Fibroblast of the aortic adventitia (primary cell): ENCODE measurements at regions not wholly inside any gene's neighbourhood (a gene's known extent, or its start where the extent isn't known, plus 50 kb on each side); places are given as distances from the start of the nearest gene placed in this dataset.

Experiments
- DNase-seq: peaks from one replicate; pipeline ENCODE4 v3.0.0-alpha.2; 2010; ENCODE audit warnings: low read depth
- H3K4me3 ChIP-seq: 2 replicates; pipeline ENCODE4 v1.5.1; 2011; ENCODE audit warnings: low read depth, mild to moderate bottlenecking, control low read depth, low read length, moderate library complexity
- TF ChIP-seq, protein P1 (sequence below): IDR thresholded peaks from 2 replicates; pipeline ENCODE4 v1.5.1; 2011; ENCODE audit warnings: mild to moderate bottlenecking, low read length, control low read depth, inconsistent platforms; ENCODE audit not compliant: insufficient read depth

DNA sequence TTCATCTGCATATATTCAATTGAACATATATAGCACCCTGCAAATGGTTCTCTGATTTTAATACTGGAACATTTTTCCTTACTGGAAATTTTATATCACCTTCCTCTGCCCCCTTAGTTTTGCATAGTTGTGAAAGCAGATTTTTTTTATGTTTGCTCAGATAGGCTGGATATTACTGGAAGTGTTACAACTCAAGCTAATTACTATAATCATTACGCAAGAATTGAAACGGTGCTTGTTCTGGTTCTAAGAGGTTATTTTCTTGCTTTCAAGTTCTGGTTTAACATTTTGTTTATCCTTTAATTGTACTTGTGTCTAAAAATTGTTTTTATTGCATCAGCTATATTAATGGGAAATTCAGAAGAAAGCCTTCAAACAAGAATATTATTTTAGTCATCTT lies 95.6 kb upstream of the MYO16 start:
- no peak overlapping the region for H3K4me3 ChIP-seq
- TF ChIP-seq, protein P1, sequence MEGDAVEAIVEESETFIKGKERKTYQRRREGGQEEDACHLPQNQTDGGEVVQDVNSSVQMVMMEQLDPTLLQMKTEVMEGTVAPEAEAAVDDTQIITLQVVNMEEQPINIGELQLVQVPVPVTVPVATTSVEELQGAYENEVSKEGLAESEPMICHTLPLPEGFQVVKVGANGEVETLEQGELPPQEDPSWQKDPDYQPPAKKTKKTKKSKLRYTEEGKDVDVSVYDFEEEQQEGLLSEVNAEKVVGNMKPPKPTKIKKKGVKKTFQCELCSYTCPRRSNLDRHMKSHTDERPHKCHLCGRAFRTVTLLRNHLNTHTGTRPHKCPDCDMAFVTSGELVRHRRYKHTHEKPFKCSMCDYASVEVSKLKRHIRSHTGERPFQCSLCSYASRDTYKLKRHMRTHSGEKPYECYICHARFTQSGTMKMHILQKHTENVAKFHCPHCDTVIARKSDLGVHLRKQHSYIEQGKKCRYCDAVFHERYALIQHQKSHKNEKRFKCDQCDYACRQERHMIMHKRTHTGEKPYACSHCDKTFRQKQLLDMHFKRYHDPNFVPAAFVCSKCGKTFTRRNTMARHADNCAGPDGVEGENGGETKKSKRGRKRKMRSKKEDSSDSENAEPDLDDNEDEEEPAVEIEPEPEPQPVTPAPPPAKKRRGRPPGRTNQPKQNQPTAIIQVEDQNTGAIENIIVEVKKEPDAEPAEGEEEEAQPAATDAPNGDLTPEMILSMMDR: no peak
- DNase-seq: no peak

DNA sequence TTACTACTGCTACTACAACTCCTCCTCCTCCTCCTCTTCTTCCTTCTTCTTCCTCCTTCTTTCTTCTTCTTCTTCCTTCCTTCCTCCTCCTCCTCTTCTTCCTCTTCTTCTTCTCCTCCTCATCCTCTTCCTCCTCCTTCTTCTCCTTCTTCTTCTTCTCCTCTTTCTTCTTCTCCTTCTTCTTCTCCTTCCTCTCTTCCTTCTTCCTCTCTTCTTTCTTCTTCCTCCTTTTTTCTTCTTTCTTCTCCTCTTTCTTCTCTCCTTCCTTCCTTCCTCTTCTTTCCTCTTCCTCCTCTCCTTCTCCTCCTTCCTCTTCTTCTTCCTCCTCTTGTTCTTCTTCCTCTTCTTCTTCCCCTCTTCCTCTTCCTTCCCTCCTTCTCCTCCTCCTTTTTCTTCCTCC lies 94.7 kb upstream of the MYO16 start:
- TF ChIP-seq, protein P1: no peak

DNA sequence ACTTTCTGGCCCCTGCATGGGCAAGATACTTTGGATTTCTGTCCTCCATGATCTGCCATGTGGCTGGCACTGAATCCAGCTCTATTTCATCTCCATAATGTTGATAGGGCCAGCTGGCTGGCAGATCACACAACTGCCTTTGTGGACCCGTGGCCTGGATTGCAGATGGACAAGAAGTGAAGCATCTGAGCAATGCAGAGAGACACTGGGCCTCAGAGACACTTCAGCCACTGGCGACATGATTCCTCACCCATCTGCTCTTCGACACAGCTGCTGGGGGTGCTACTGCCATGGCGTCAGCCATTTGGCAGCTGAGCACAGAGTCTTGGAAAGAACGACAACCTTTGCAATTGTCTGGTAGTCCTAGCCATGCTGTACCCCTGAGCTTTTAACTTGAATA lies 79.5 kb upstream of the MYO16 start:
- TF ChIP-seq, protein P1: no peak
- H3K4me3 ChIP-seq: no peak overlapping the region
- DNase-seq: no peak

More for the DNA sequence above, 94.7 kb upstream of the MYO16 start:
- DNase-seq: no peak
- H3K4me3 ChIP-seq: no peak overlapping the region

DNA sequence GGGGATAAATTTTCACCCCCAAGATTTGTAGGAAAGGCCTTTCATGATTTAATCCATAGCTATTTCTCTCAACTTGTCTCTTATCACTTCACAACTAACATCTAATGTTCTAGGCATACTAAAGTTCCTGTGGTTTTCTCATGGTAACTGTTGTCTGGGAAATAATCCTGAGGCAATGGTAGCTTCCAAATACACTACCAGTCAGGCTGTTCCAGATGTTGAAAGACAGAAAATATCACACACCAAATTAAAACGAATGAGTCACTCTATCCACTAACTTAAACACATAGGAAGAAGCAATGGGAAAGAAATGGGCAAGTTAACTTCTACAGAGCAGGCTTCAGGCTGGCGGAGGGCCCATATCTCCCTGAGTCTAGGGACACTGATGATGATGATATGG lies 77.7 kb upstream of the MYO16 start:
- TF ChIP-seq, protein P1: no peak
- H3K4me3 ChIP-seq: no peak overlapping the region
- no peak for DNase-seq

DNA sequence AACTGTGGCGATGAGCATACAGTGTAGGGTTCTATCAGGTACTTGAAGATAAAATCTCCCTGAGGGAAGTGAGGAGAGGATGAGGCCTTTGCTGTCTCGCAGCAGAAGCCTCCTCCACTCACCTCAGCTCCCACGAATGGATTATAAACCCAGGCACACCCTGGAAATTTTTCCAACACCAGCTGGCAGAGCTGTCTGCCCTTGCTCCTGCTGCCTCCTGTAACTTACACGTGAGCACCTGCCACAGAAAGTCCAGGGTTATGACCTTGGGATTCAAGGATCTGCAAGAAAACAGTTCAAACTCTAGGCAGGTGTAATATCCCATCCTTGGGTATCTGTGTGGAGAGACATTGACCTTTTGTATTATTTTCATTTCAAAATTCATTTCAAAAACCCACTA lies 70.9 kb upstream of the MYO16 start:
- no peak for DNase-seq
- TF ChIP-seq, protein P1: no peak
- H3K4me3 ChIP-seq: no peak overlapping the region

DNA sequence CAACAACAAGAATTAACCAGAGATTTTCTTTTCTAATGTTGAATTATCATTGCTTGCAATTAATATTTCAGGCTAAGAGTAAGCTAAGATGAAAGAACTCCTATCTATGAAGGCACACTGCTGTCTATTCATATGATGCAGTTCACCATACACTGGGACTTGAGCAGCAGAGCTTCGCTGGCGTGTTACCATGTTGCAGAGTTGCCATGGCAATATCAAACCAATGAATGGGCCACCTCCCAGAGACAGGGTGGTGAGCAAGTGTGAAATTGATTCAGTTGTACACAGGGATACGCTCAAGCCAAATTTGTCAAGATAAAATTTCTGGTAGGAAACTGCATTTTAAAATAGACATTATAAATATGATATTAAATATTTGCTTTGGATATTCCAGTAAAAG lies 69.3 kb upstream of the MYO16 start:
- H3K4me3 ChIP-seq: no peak overlapping the region
- no peak for DNase-seq
- TF ChIP-seq, protein P1: no peak

DNA sequence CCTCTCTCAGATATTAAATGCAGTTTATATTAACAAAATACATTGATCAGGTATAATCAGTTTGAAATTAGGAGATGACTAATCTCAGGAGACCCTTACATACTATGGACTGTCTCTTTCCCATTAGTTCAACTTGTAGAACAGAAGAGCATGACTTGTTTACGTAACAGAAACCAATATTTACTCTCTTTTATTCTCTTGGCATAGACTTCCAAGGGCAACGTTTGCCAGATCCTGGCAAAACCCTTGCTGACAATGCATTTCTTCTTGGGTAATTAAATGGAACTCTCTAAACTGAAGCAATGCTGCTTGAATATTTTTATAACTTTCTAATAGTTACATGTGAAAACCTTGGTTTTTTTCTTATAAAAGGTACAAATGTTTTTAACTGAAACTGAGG lies 68.3 kb upstream of the MYO16 start:
- no peak for DNase-seq
- TF ChIP-seq, protein P1: no peak
- no peak overlapping the region for H3K4me3 ChIP-seq
